Keratinocyte (primary cell): ENCODE measurements at regions not wholly inside any gene's neighbourhood (a gene's known extent, or its start where the extent isn't known, plus 50 kb on each side); places are given as distances from the start of the nearest gene placed in this dataset.

Experiments
- CTCF ChIP-seq, 3 experiments: IDR thresholded peaks in 1 of 3; conservative IDR thresholded peaks in 1 of 3; optimal IDR thresholded peaks in 1 of 3; 2 replicates in 2 of 3; 3 replicates in 1 of 3; pipeline versions ENCODE3 to v1.5.1; 2011; ENCODE audit warnings: low read length in 3 of 3, mild to moderate bottlenecking in 3 of 3, moderate library complexity in 2 of 3, control low read depth in 1 of 3, inconsistent platforms in 1 of 3; ENCODE audit not compliant: insufficient read depth in 2 of 3; ENCODE audit errors: extremely low read depth in 1 of 3
- EZH2 ChIP-seq: IDR thresholded peaks from one replicate; pipeline ENCODE4 v1.6.1; 2012; ENCODE audit warnings: inconsistent platforms, mild to moderate bottlenecking, low read length, moderate library complexity

GRCh38 chr16:51898872-51899271 lies 648.1 kb downstream of the TOX3 start:
- TF ChIP-seq CTCF (optimal IDR thresholded peaks at IDR 0.05 in 1 of 3, IDR thresholded peaks at IDR 0.05 in 1 of 3, conservative IDR thresholded peaks at IDR 0.05 in 1 of 3; ENCODE audit: extremely low read depth in 1 of 3, insufficient read depth in 2 of 3, low read length in 3 of 3), result no peak
- no peak for TF ChIP-seq EZH2
